ENCODE measurements at regions not wholly inside any gene's neighbourhood (a gene's known extent, or its start where the extent isn't known, plus 50 kb on each side); places are given as distances from the start of the nearest gene placed in this dataset.

- Histone ChIP-seq H3K36me3 (ENCODE audit: control insufficient read depth, insufficient read depth, low read length) (no peaks in the 10 kb centered on the region), H3K79me2 (no peaks in the 10 kb centered on the region), H3K4me1 (no peaks in the 10 kb centered on the region), H3K9me3 (ENCODE audit: control insufficient read depth, low read length) (no peaks in the 10 kb centered on the region), H3K9ac (no peak overlapping the region), H3K27me3 (ENCODE audit: control insufficient read depth, insufficient read depth, low read length) (no peaks in the 10 kb centered on the region), H3K4me3 (ENCODE audit: low read depth, low read length) (no peak overlapping the region), H3K27ac (no peak overlapping the region), H3K4me2 (ENCODE audit: low read length) (no peak overlapping the region), H2AFZ (no peak overlapping the region)
- no peak for TF ChIP-seq CTCF (IDR thresholded peaks at IDR 0.05)
Observed at GRCh38 chr11:15630896-15631295, 516.2 kb downstream of the INSC start.

GRCh38 chr11:15635521-15635920 lies 520.8 kb downstream of the INSC start:
- H3K4me3 ChIP-seq (ENCODE audit: low read depth, low read length), result no peak overlapping the region
- H3K79me2 ChIP-seq, result no peaks in the 10 kb centered on the region
- H3K4me2 ChIP-seq (ENCODE audit: low read length), result no peak overlapping the region

GRCh38 chr11:15636521-15637089 lies 521.9 kb downstream of the INSC start:
- no peak for TF ChIP-seq CTCF (IDR thresholded peaks at IDR 0.05)
- H3K4me1 ChIP-seq, result no peaks in the 10 kb centered on the region
- no peaks in the 10 kb centered on the region for H3K79me2 ChIP-seq
- H3K4me3 ChIP-seq (ENCODE audit: low read depth, low read length), result no peak overlapping the region
- no peaks in the 10 kb centered on the region for H3K36me3 ChIP-seq (ENCODE audit: control insufficient read depth, insufficient read depth, low read length)
- no peak overlapping the region for H3K9ac ChIP-seq
- no peaks in the 10 kb centered on the region for H3K9me3 ChIP-seq (ENCODE audit: control insufficient read depth, low read length)
- H2AFZ ChIP-seq, result no peak overlapping the region
- no peak overlapping the region for H3K4me2 ChIP-seq (ENCODE audit: low read length)
- no peaks in the 10 kb centered on the region for H3K27me3 ChIP-seq (ENCODE audit: control insufficient read depth, insufficient read depth, low read length)
- H3K27ac ChIP-seq, result no peak overlapping the region

More at GRCh38 chr11:15635521-15635920, 520.8 kb downstream of the INSC start:
- no peaks in the 10 kb centered on the region for H3K27me3 ChIP-seq (ENCODE audit: control insufficient read depth, insufficient read depth, low read length)
- H3K4me1 ChIP-seq, result no peaks in the 10 kb centered on the region
- H3K9me3 ChIP-seq (ENCODE audit: control insufficient read depth, low read length), result no peaks in the 10 kb centered on the region
- H3K9ac ChIP-seq, result no peak overlapping the region
- H3K27ac ChIP-seq, result no peak overlapping the region
- no peak for TF ChIP-seq CTCF (IDR thresholded peaks at IDR 0.05)
- H3K36me3 ChIP-seq (ENCODE audit: control insufficient read depth, insufficient read depth, low read length), result no peaks in the 10 kb centered on the region
- no peak overlapping the region for H2AFZ ChIP-seq

GRCh38 chr11:15638386-15638787 lies 523.7 kb downstream of the INSC start:
- Histone ChIP-seq H3K27me3 (ENCODE audit: control insufficient read depth, insufficient read depth, low read length) (no peaks in the 10 kb centered on the region), H2AFZ (no peak overlapping the region), H3K4me2 (ENCODE audit: low read length) (no peak overlapping the region), H3K27ac (no peak overlapping the region), H3K9ac (no peak overlapping the region), H3K36me3 (ENCODE audit: control insufficient read depth, insufficient read depth, low read length) (no peaks in the 10 kb centered on the region), H3K4me1 (no peaks in the 10 kb centered on the region), H3K4me3 (ENCODE audit: low read depth, low read length) (no peak overlapping the region), H3K9me3 (ENCODE audit: control insufficient read depth, low read length) (no peaks in the 10 kb centered on the region), H3K79me2 (no peaks in the 10 kb centered on the region)
- no peak for TF ChIP-seq CTCF (IDR thresholded peaks at IDR 0.05)

GRCh38 chr11:15640318-15640717 lies 525.6 kb downstream of the INSC start:
- Histone ChIP-seq H3K4me3 (ENCODE audit: low read depth, low read length) (no peak overlapping the region), H3K79me2 (no peaks in the 10 kb centered on the region), H3K36me3 (ENCODE audit: control insufficient read depth, insufficient read depth, low read length) (no peaks in the 10 kb centered on the region), H3K9me3 (ENCODE audit: control insufficient read depth, low read length) (no peaks in the 10 kb centered on the region), H3K27ac (no peak overlapping the region), H2AFZ (no peak overlapping the region), H3K4me2 (ENCODE audit: low read length) (no peak overlapping the region), H3K9ac (no peak overlapping the region), H3K4me1 (no peaks in the 10 kb centered on the region), H3K27me3 (ENCODE audit: control insufficient read depth, insufficient read depth, low read length) (no peaks in the 10 kb centered on the region)
- no peak for TF ChIP-seq CTCF (IDR thresholded peaks at IDR 0.05)
